Cardiac muscle cell (in vitro differentiated cells and primary cell): ENCODE measurements at regions not wholly inside any gene's neighbourhood (a gene's known extent, or its start where the extent isn't known, plus 50 kb on each side); places are given as distances from the start of the nearest gene placed in this dataset.

Experiments used
- DNase-seq, 2 donors: peaks; one replicate each; pipeline versions ENCODE4 v3.0.0 to v3.0.0-alpha.2; 2010 to 2017; ENCODE audit warnings: low read depth in 1 of 2, low spot score in 1 of 2
- H3K27ac ChIP-seq: fragments of 200-600 bp; sonication (generic); 2 replicates; pipeline ENCODE4 v1.5.1; 2016
- H3K27me3 ChIP-seq: fragments of 200-600 bp; sonication (generic); 2 replicates; pipeline ENCODE4 v1.6.0; 2016; ENCODE audit warnings: control low read depth
- H3K36me3 ChIP-seq: fragments of 200-600 bp; sonication (generic); 2 replicates; pipeline ENCODE4 v1.5.1; 2016; ENCODE audit warnings: control low read depth
- H3K4me1 ChIP-seq: fragments of 200-600 bp; sonication (generic); 2 replicates; pipeline ENCODE4 v1.8.1; 2017; ENCODE audit warnings: low read depth, mild to moderate bottlenecking, mixed run types
- H3K4me3 ChIP-seq: fragments of 200-600 bp; sonication (generic); 2 replicates; pipeline ENCODE4 v1.5.1; 2016; ENCODE audit warnings: mild to moderate bottlenecking
- H3K9me3 ChIP-seq: fragments of 200-600 bp; sonication (generic); 2 replicates; pipeline ENCODE4 v1.5.1; 2017; ENCODE audit warnings: low read depth, mild to moderate bottlenecking, control low read depth
- CTCF ChIP-seq: IDR thresholded peaks from 2 replicates; pipeline ENCODE4 v1.5.1; 2012; ENCODE audit warnings: low read depth, mild to moderate bottlenecking, low read length

GRCh38 chr4:24237709-24238108 is 346.6 kb downstream of the DHX15 start:
- no peaks in the 10 kb centered on the region for H3K9me3 ChIP-seq
- DNase-seq, result no peak
- no peak for TF ChIP-seq CTCF

GRCh38 chr4:24236532-24236931 is 346.7 kb upstream of the PPARGC1A start:
- no peak for TF ChIP-seq CTCF
- no peaks in the 10 kb centered on the region for H3K36me3 ChIP-seq
- DNase-seq, result no peak
- no peaks in the 10 kb centered on the region for H3K9me3 ChIP-seq
- H3K4me3 ChIP-seq, result no peak overlapping the region
- peaks cover 3% of the 10 kb centered on the region for H3K4me1 ChIP-seq
- H3K27me3 ChIP-seq, result no peaks in the 10 kb centered on the region
- no peak overlapping the region for H3K27ac ChIP-seq

More at GRCh38 chr4:24237709-24238108, 346.6 kb downstream of the DHX15 start:
- Histone ChIP-seq H3K27ac (no peak overlapping the region), H3K4me1 (peaks cover 3% of the 10 kb centered on the region), H3K4me3 (no peak overlapping the region), H3K27me3 (no peaks in the 10 kb centered on the region), H3K36me3 (no peaks in the 10 kb centered on the region)

- H3K4me3 ChIP-seq, result no peak overlapping the region
- TF ChIP-seq CTCF, result no peak
- no peaks in the 10 kb centered on the region for H3K27me3 ChIP-seq
- H3K27ac ChIP-seq, result no peak overlapping the region
- DNase-seq, result no peak
- no peaks in the 10 kb centered on the region for H3K36me3 ChIP-seq
- H3K9me3 ChIP-seq, result no peaks in the 10 kb centered on the region
- peaks cover 3% of the 10 kb centered on the region for H3K4me1 ChIP-seq
Measured at GRCh38 chr4:24236120-24236519, 346.3 kb upstream of the PPARGC1A start.

- TF ChIP-seq CTCF, result no peak
- Histone ChIP-seq H3K36me3 (no peaks in the 10 kb centered on the region), H3K27me3 (no peaks in the 10 kb centered on the region), H3K4me3 (no peak overlapping the region), H3K9me3 (no peaks in the 10 kb centered on the region), H3K27ac (no peak overlapping the region), H3K4me1 (peaks cover 3% of the 10 kb centered on the region)
- DNase-seq, result no peak
Measured at GRCh38 chr4:24235618-24236017, 345.8 kb upstream of the PPARGC1A start.

- no peak for TF ChIP-seq CTCF
- no peaks in the 10 kb centered on the region for H3K27me3 ChIP-seq
- H3K36me3 ChIP-seq, result no peaks in the 10 kb centered on the region
- no peak for DNase-seq
- no peak overlapping the region for H3K4me3 ChIP-seq
- no peaks in the 10 kb centered on the region for H3K9me3 ChIP-seq
- H3K4me1 ChIP-seq, result no peaks in the 10 kb centered on the region
- no peak overlapping the region for H3K27ac ChIP-seq
Measured at GRCh38 chr4:24234288-24234848, 344.5 kb upstream of the PPARGC1A start.

- Histone ChIP-seq H3K9me3 (no peaks in the 10 kb centered on the region), H3K27me3 (no peaks in the 10 kb centered on the region), H3K27ac (no peak overlapping the region), H3K4me1 (no peaks in the 10 kb centered on the region), H3K4me3 (no peak overlapping the region), H3K36me3 (no peaks in the 10 kb centered on the region)
- no peak for DNase-seq
- no peak for TF ChIP-seq CTCF
Measured at GRCh38 chr4:24230955-24231354, 341.1 kb upstream of the PPARGC1A start.
